H9 (cell line): ENCODE measurements at regions not wholly inside any gene's neighbourhood (a gene's known extent, or its start where the extent isn't known, plus 50 kb on each side); places are given as distances from the start of the nearest gene placed in this dataset.

Experiments
- DNase-seq: peaks from one replicate; pipeline ENCODE4 v3.0.0-alpha.2; 2017
- H2AFZ ChIP-seq: one replicate; pipeline ENCODE4 v1.6.1; 2013; ENCODE audit warnings: mild to moderate bottlenecking, low read length, control low read depth, moderate library complexity
- H2AK5ac ChIP-seq: 2 replicates; pipeline ENCODE4 v1.6.1; 2013; ENCODE audit warnings: low read length, control low read depth, mixed read lengths; ENCODE audit not compliant: insufficient read length
- H2BK120ac ChIP-seq: one replicate; pipeline ENCODE4 v1.6.1; 2013; ENCODE audit warnings: low read depth, mild to moderate bottlenecking, low read length, control low read depth, inconsistent platforms; ENCODE audit not compliant: poor library complexity, severe bottlenecking
- H2BK12ac ChIP-seq: 2 replicates; pipeline ENCODE4 v1.6.1; 2013; ENCODE audit warnings: low read length, control low read depth, mixed read lengths, low read depth; ENCODE audit not compliant: insufficient read length
- H2BK15ac ChIP-seq: 2 replicates; pipeline ENCODE4 v1.6.1; 2013; ENCODE audit warnings: low read depth, low read length, control low read depth
- H2BK20ac ChIP-seq: one replicate; pipeline ENCODE4 v1.6.1; 2013; ENCODE audit warnings: low read depth, mild to moderate bottlenecking, low read length, control low read depth, inconsistent platforms; ENCODE audit not compliant: poor library complexity, severe bottlenecking
- H2BK5ac ChIP-seq: 2 replicates; pipeline ENCODE4 v1.6.1; 2013; ENCODE audit warnings: low read length, control low read depth, mixed read lengths; ENCODE audit not compliant: insufficient read length
- H3K14ac ChIP-seq: 2 replicates; pipeline ENCODE4 v1.6.1; 2013; ENCODE audit warnings: low read length, control low read depth; ENCODE audit not compliant: insufficient read depth
- H3K18ac ChIP-seq: 2 replicates; pipeline ENCODE4 v1.6.1; 2013; ENCODE audit warnings: low read depth, mild to moderate bottlenecking, mixed read lengths, low read length, control low read depth; ENCODE audit not compliant: insufficient read length
- H3K23ac ChIP-seq: 2 replicates; pipeline ENCODE4 v1.6.1; 2013; ENCODE audit warnings: low read length, control low read depth, mixed read lengths, low read depth; ENCODE audit not compliant: insufficient read length
- H3K23me2 ChIP-seq: 2 replicates; pipeline ENCODE4 v1.6.1; 2013; ENCODE audit warnings: low read depth, mild to moderate bottlenecking, mixed read lengths, low read length, control low read depth; ENCODE audit not compliant: insufficient read length, poor library complexity, severe bottlenecking
- H3K27ac ChIP-seq: 2 replicates; pipeline ENCODE4 v1.5.1; 2013; ENCODE audit warnings: low read length, control low read depth, mixed read lengths, low read depth; ENCODE audit not compliant: insufficient read length
- H3K27me3 ChIP-seq: 2 replicates; pipeline ENCODE4 v1.6.1; 2013; ENCODE audit warnings: low read length, control low read depth, inconsistent platforms; ENCODE audit not compliant: insufficient read depth
- H3K4ac ChIP-seq: 2 replicates; pipeline ENCODE4 v1.6.1; 2013; ENCODE audit warnings: low read depth, mild to moderate bottlenecking, control low read depth, inconsistent platforms, low read length, moderate library complexity
- H3K4me1 ChIP-seq: 2 replicates; pipeline ENCODE4 v1.6.1; 2013; ENCODE audit warnings: low read length, control low read depth, inconsistent platforms; ENCODE audit not compliant: insufficient read depth
- H3K4me2 ChIP-seq: 2 replicates; pipeline ENCODE4 v1.6.1; 2013; ENCODE audit warnings: low read length, control low read depth, mixed read lengths; ENCODE audit not compliant: insufficient read length, insufficient read depth
- H3K56ac ChIP-seq: 2 replicates; pipeline ENCODE4 v1.6.1; 2013; ENCODE audit warnings: low read depth, mild to moderate bottlenecking, mixed read lengths, low read length, control low read depth; ENCODE audit not compliant: insufficient read length
- H3K79me1 ChIP-seq: 2 replicates; pipeline ENCODE4 v1.6.1; 2013; ENCODE audit warnings: low read depth, mild to moderate bottlenecking, moderate library complexity, low read length, control low read depth, inconsistent platforms; ENCODE audit not compliant: insufficient read depth, poor library complexity, severe bottlenecking
- H3K79me2 ChIP-seq: 2 replicates; pipeline ENCODE4 v1.6.1; 2013; ENCODE audit warnings: low read length, control low read depth, inconsistent platforms; ENCODE audit not compliant: insufficient read depth
- H3K9ac ChIP-seq: 2 replicates; pipeline ENCODE4 v1.6.1; 2013; ENCODE audit warnings: low read length, control low read depth, mixed read lengths; ENCODE audit not compliant: insufficient read length; ENCODE audit errors: extremely low read depth
- H3K9me3 ChIP-seq: one replicate; pipeline ENCODE4 v1.6.1; 2013; ENCODE audit warnings: low read depth, low read length, inconsistent platforms; ENCODE audit not compliant: control insufficient read depth
- H3T11ph ChIP-seq: one replicate; pipeline ENCODE4 v1.6.1; 2013; ENCODE audit warnings: mild to moderate bottlenecking, low read length, control low read depth, inconsistent platforms
- H4K20me1 ChIP-seq: one replicate; pipeline ENCODE4 v1.6.1; 2013; ENCODE audit not compliant: control insufficient read depth, insufficient read length, insufficient read depth
- H4K5ac ChIP-seq: 2 replicates; pipeline ENCODE4 v1.6.1; 2013; ENCODE audit warnings: low read depth, mild to moderate bottlenecking, mixed read lengths, low read length, control low read depth; ENCODE audit not compliant: insufficient read length
- H4K8ac ChIP-seq: replicated peaks from 2 replicates; pipeline ENCODE4 v1.6.1; 2013; ENCODE audit warnings: low read length, control low read depth, mixed read lengths, low read depth; ENCODE audit not compliant: insufficient read length
- H4K91ac ChIP-seq: 2 replicates; pipeline ENCODE4 v1.6.1; 2013; ENCODE audit warnings: low read depth, mild to moderate bottlenecking, moderate library complexity, mixed read lengths, low read length, control low read depth; ENCODE audit not compliant: insufficient read length
- H3K27ac Mint-ChIP-seq, 3 experiments: 2 replicates in 2 of 3; 3 replicates in 1 of 3; pipeline ENCODE4 v1.8.0; 2020 to 2021; ENCODE audit warnings: mixed read lengths in 3 of 3, mild to moderate bottlenecking in 1 of 3, moderate library complexity in 1 of 3
- H3K27me3 Mint-ChIP-seq: 2 replicates; pipeline ENCODE4 v1.8.0; 2021; ENCODE audit warnings: low read depth, mild to moderate bottlenecking, moderate library complexity, mixed read lengths
- H3K36me3 Mint-ChIP-seq, 3 experiments: 2 replicates in 2 of 3; 3 replicates in 1 of 3; pipeline ENCODE4 v1.8.0; 2020 to 2021; ENCODE audit warnings: low read depth in 3 of 3, mixed read lengths in 3 of 3; ENCODE audit not compliant: insufficient read depth in 1 of 3
- H3K4me1 Mint-ChIP-seq, 2 experiments: 2 replicates each; pipeline ENCODE4 v1.8.0; 2020; ENCODE audit warnings: mixed read lengths in 2 of 2
- H3K4me3 Mint-ChIP-seq, 2 experiments: 2 replicates in 1 of 2; 3 replicates in 1 of 2; pipeline ENCODE4 v1.8.0; 2020 to 2021; ENCODE audit warnings: mild to moderate bottlenecking in 2 of 2, mixed read lengths in 2 of 2, moderate library complexity in 1 of 2
- H3K9me3 Mint-ChIP-seq, 2 experiments: 2 replicates in 1 of 2; 3 replicates in 1 of 2; pipeline ENCODE4 v1.8.0; 2020; ENCODE audit warnings: mild to moderate bottlenecking in 2 of 2, mixed read lengths in 2 of 2, moderate library complexity in 1 of 2
- CTCF ChIP-seq: fragments of 200-600 bp; sonication (generic); conservative IDR thresholded peaks from 3 replicates; pipeline ENCODE4 v1.8.0; 2021; ENCODE audit warnings: antibody characterized with exemption, mild to moderate bottlenecking
- WGBS: extraction: QIAGEN DNeasy Blood & Tissue Kit; methylation state at CpG from one replicate; pipeline ENCODE4 v1.1.7; 2013; ENCODE audit warnings: missing lambda C conversion rate, low lambda C conversion rate, mixed read lengths; ENCODE audit not compliant: insufficient read length; ENCODE audit errors: extremely low coverage; 5-methylcytosine and 5-hydroxymethylcytosine counted together

- Histone ChIP-seq H4K91ac (no peak overlapping the region), H2BK12ac (no peak overlapping the region), H2AFZ (no peak overlapping the region), H2BK5ac (no peak overlapping the region), H2BK15ac (no peak overlapping the region), H3K9me3 (no peaks in the 10 kb centered on the region), H3K4me2 (no peak overlapping the region), H3K9ac (no peak overlapping the region), H2AK5ac (no peak overlapping the region), H3K4me1 (no peaks in the 10 kb centered on the region), H3K18ac (no peak overlapping the region), H3K79me1 (no peaks in the 10 kb centered on the region), H3K27ac (no peak overlapping the region), H3K27me3 (no peaks in the 10 kb centered on the region), H2BK120ac (no peak overlapping the region), H3K4ac (no peak overlapping the region), H4K5ac (no peak overlapping the region), H2BK20ac (no peak overlapping the region), H4K8ac (no peak overlapping the region), H3K23ac (no peak overlapping the region), H3K79me2 (no peaks in the 10 kb centered on the region), H3K56ac (no peak overlapping the region), H3K23me2 (no peaks in the 10 kb centered on the region), H3K14ac (peak overlapping the region; percentile 77; the same call in 1 of the 2 replicates), H3T11ph (no peak overlapping the region), H4K20me1 (no peaks in the 10 kb centered on the region)
- Mint-ChIP-seq H3K27ac (peak overlapping the region in 1 of 3 experiments; percentile 81; a peak in 1 of 7 replicates), H3K36me3 (peaks cover 9 to 24% (median 15%) of the 10 kb centered on the region in 3 experiments; a peak in 6 of 7 replicates), H3K27me3 (peaks cover 17% of the 10 kb centered on the region), H3K9me3 (peaks cover 20 to 29% of the 10 kb centered on the region in 2 experiments), H3K4me1 (peaks cover 12 to 16% of the 10 kb centered on the region in 2 experiments), H3K4me3 (peak overlapping the region; percentile 64 to 70)
- no peak for DNase-seq
- TF ChIP-seq CTCF = no peak
- no CpG with 5 or more reads among the region's 9 CpGs for WGBS
These were observed 614.0 kb downstream of the MCTP2 start for GRCh38 chr15:94845390-94845716.
